SJSA1 (cell line): ENCODE measurements at regions not wholly inside any gene's neighbourhood (a gene's known extent, or its start where the extent isn't known, plus 50 kb on each side); places are given as distances from the start of the nearest gene placed in this dataset.
"Not testable (repeated sequence)": the region's sequence is repeated elsewhere in the genome, so short reads cannot be mapped to it uniquely, and the experiment has no call there.

Experiments
- DNase-seq, 2 experiments: peaks; one replicate each; pipeline ENCODE4 v3.0.0-alpha.2; 2015 to 2020; ENCODE audit warnings: low spot score in 2 of 2, low read depth in 1 of 2
- H3K27ac ChIP-seq: fragments of 250-450 bp; sonication (Bioruptor Pico); 2 replicates; pipeline ENCODE4 v1.5.1; 2020; ENCODE audit warnings: mild to moderate bottlenecking, moderate library complexity
- H3K27me3 ChIP-seq: fragments of 250-450 bp; sonication (Bioruptor Pico); replicated peaks from 2 replicates; pipeline ENCODE4 v1.5.1; 2020; ENCODE audit warnings: mild to moderate bottlenecking, moderate library complexity
- H3K36me3 ChIP-seq: fragments of 250-450 bp; sonication (Bioruptor Pico); 2 replicates; pipeline ENCODE4 v1.5.1; 2020; ENCODE audit warnings: mild to moderate bottlenecking
- H3K4me1 ChIP-seq: fragments of 250-450 bp; sonication (Bioruptor Pico); replicated peaks from 2 replicates; pipeline ENCODE4 v1.6.1; 2021; ENCODE audit warnings: mild to moderate bottlenecking
- H3K4me3 ChIP-seq: fragments of 250-450 bp; sonication (Bioruptor Pico); 2 replicates; pipeline ENCODE4 v1.5.1; 2020; ENCODE audit warnings: mild to moderate bottlenecking
- H3K9me3 ChIP-seq: fragments of 250-450 bp; sonication (Bioruptor Pico); replicated peaks from 2 replicates; pipeline ENCODE4 v1.5.1; 2020; ENCODE audit warnings: mild to moderate bottlenecking

DNA sequence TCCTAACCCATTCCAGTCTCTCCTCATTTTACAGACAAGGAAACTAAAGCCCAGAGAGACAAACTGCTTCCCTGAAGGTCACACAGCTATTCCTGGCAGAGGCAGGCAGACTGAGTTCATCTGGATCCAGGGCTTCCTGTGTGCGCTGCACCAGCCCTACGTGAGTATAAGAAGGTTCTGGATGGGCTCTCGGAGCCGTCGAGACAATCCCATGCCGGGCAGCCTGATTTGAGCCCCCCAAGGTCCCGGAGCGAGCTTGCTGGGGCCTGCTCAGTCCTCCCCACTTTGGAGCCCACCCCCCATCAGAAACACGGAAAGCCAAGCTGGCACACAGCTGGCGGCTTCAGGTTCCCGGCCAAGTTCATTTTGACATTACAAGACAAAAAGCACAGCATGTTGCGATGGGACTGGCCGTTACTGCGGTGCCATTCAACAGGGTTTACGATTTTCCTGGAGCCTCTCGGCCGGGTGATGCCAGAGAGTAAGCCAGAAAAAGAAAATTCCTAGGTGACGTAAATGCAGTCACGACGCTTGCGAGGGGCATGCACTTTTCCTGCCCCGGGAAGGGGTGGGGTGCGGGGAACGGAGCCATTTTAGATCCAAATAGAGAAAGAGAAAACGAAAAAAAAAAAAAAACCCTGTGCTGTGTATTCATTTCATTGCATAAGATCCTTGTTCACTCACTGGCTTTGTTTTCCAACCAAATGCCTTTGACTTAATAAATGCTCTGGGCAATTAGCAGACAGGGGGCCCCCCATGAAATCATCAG, 167.1 kb upstream of the FOXF1 start:
- Histone ChIP-seq H3K9me3 (no peaks in the 10 kb centered on the region), H3K36me3 (no peaks in the 10 kb centered on the region), H3K4me1 (peaks cover 50% of the 10 kb centered on the region), H3K27me3 (no peaks in the 10 kb centered on the region), H3K4me3 (no peak overlapping the region), H3K27ac (peak overlapping the region; percentile 91)
- peak; percentile 82 to 83 for DNase-seq

GRCh38 chr16:86343796-86344585, 166.3 kb upstream of the FOXF1 start:
- Histone ChIP-seq H3K4me1 (peaks cover 48% of the 10 kb centered on the region), H3K27me3 (no peaks in the 10 kb centered on the region), H3K4me3 (no peak overlapping the region), H3K36me3 (no peaks in the 10 kb centered on the region), H3K27ac (peak overlapping the region; percentile 91), H3K9me3 (no peaks in the 10 kb centered on the region)
- no peak for DNase-seq

DNA sequence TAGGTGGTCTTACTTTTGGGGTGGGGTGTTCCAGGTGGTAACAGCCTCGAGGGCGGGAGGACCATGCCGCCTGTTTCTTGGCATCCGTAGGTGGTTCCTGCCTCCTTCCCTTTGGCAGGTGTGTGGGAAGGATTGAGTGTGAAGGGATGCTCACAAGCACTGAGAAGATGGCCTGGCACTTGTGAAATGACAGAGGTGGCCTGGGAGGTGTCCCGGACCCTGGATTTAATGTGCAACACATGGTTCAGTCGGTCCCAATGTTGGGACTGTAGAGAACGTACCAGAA, 165.8 kb upstream of the FOXF1 start:
- Histone ChIP-seq H3K27ac (peak overlapping the region; percentile 91; the same call in 1 of the 2 replicates), H3K4me3 (no peak overlapping the region), H3K9me3 (no peaks in the 10 kb centered on the region), H3K27me3 (no peaks in the 10 kb centered on the region), H3K36me3 (no peaks in the 10 kb centered on the region), H3K4me1 (peaks cover 51% of the 10 kb centered on the region)
- DNase-seq, result no peak

- no peak for DNase-seq
- Histone ChIP-seq H3K27ac (no peak overlapping the region), H3K4me3 (no peak overlapping the region), H3K9me3 (no peaks in the 10 kb centered on the region), H3K27me3 (no peaks in the 10 kb centered on the region), H3K36me3 (no peaks in the 10 kb centered on the region), H3K4me1 (peaks cover 54% of the 10 kb centered on the region)
Measured at GRCh38 chr16:86344881-86345280, 165.4 kb upstream of the FOXF1 start.

- DNase-seq, result no peak
- H3K27me3 ChIP-seq, result no peaks in the 10 kb centered on the region
- H3K9me3 ChIP-seq, result no peaks in the 10 kb centered on the region
- peaks cover 52% of the 10 kb centered on the region for H3K4me1 ChIP-seq
- no peak overlapping the region for H3K4me3 ChIP-seq
- H3K27ac ChIP-seq, result no peak overlapping the region
- H3K36me3 ChIP-seq, result no peaks in the 10 kb centered on the region
Measured at GRCh38 chr16:86345516-86345915, 164.8 kb upstream of the FOXF1 start.

DNA sequence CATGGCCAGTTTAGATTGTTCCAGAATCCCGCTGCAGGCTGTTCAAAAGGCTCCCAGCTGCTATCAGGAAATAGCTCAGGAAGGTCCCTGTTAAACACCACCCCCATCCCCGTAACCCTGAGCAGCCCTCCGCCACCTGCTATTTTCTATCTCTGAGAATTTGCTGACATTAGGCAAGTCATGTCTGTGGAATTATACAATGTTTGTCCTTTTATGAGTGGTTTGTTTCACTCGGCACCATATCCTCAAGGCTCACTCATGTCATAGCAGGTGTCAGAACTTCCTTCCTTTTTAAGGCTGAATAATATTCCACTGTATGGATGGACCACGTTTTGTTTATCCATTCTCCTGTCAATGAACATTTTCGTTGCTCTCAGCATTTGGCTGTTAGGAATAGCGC, 164.3 kb upstream of the FOXF1 start:
- H3K36me3 ChIP-seq, result no peaks in the 10 kb centered on the region
- peaks cover 47% of the 10 kb centered on the region for H3K4me1 ChIP-seq
- DNase-seq, result no peak
- no peak overlapping the region for H3K27ac ChIP-seq
- H3K9me3 ChIP-seq, result no peaks in the 10 kb centered on the region
- no peaks in the 10 kb centered on the region for H3K27me3 ChIP-seq
- H3K4me3 ChIP-seq, result no peak overlapping the region

DNA sequence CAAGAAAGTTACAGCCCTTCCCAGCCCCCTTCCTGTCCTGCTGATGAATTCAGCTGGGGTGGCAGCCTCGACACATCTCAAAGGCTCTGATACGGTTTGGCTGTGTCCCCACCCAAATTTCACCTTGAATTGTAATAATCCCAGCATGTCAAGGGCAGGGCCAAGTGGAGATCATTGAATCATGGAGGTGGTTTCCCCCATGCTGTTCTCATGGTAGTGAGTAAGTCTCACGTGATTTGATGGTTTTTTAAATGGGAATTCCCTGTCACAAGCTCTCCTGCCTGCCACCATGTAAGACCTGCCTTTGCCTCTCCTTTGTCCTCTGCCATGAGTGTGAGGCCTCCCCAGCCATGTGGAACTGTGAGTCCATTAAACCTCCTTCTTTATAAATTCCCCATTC, 163.2 kb upstream of the FOXF1 start:
- Histone ChIP-seq H3K9me3 (no peaks in the 10 kb centered on the region), H3K4me3 (no peak overlapping the region), H3K27ac (no peak overlapping the region), H3K36me3 (no peaks in the 10 kb centered on the region), H3K4me1 (peaks cover 36% of the 10 kb centered on the region), H3K27me3 (no peaks in the 10 kb centered on the region)
- DNase-seq, result no peak

DNA sequence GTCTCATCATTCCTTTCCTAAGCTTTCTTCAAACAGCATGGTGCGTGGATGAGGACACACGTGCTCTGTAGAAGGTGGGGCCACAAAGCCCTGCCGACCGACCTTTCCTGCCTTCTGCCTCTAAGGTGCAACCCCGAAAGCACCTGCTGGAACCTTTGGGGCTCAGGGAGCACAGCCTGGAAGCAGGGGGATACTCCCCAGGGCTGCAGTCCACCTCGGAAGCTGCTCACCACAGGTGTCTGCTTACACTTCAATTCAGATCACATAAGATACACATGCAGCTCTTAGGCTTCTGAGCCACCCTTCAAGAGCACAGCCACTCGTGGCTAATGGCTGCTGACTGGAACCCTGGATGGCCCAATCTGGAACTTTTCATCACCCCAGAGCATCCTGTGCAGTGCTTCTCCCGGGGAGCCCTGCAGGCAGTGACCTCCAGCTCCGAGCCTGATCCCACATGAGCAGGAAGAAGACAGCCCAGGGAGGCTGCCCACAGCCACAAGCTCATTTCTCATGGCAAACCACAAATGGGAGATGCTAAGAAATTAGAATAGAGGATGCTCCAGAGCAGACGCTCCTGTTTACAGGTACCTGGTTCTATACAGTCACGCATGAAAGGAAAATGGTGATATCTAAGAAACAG, 162.3 kb upstream of the FOXF1 start:
- H3K27ac ChIP-seq, result no peak overlapping the region
- no peak for DNase-seq
- H3K27me3 ChIP-seq, result no peaks in the 10 kb centered on the region

DNA sequence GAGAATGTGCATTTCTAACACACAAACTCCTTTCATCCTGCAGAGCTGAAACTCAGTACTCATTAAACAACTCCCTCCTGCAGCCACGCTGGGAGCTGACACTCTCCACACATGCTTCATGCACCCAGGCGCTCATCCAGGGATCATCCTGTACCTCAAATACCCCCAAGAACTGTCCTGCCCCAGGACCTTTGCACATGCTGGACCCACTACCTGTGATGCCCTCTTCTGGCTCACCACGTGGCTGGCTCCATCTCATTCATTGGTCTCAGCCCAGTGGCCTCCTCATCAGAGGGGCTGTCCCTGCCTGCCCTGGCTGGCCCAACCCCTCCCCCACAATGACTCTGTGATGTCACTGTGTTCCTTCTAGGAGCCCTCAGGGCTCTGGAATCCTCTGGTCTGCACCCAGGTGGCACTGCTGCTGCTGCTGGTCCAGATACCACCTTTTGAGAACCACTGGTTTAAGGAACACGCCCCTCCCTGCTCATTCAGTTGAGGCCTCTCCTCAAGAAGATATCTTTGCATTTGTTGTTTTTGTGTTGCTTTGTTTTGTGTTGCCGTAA, 160.9 kb upstream of the FOXF1 start:
- no peaks in the 10 kb centered on the region for H3K27me3 ChIP-seq
- H3K27ac ChIP-seq, result no peak overlapping the region
- H3K9me3 ChIP-seq, result no peaks in the 10 kb centered on the region
- no peaks in the 10 kb centered on the region for H3K36me3 ChIP-seq
- H3K4me3 ChIP-seq, result no peak overlapping the region
- H3K4me1 ChIP-seq, result peaks cover 27% of the 10 kb centered on the region
- no peak for DNase-seq

More for the DNA sequence above, 162.3 kb upstream of the FOXF1 start:
- Histone ChIP-seq H3K9me3 (no peaks in the 10 kb centered on the region), H3K4me3 (no peak overlapping the region), H3K4me1 (peaks cover 27% of the 10 kb centered on the region), H3K36me3 (no peaks in the 10 kb centered on the region)

DNA sequence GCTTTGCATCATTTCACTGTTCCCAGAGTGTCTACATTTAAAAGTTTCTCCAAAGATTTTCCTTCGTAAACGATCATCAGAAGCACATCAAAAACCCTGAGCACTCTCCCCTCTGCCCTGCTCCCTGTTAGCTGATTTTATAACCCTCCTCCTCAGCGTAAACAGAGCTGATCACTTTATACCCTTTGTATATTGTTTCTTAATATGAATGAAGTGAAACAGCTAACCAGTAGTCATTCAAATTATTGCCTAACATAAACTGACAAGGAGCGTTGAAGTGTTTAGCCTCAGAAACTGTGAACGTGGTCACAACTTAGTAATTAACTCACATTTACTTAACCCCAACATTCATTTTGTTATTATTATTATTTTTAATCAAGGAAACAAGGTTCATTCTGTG, 160.0 kb upstream of the FOXF1 start:
- no peak for DNase-seq
- Histone ChIP-seq H3K27me3 (no peaks in the 10 kb centered on the region), H3K4me1 (peaks cover 34% of the 10 kb centered on the region), H3K36me3 (no peaks in the 10 kb centered on the region), H3K4me3 (no peak overlapping the region), H3K27ac (no peak overlapping the region), H3K9me3 (no peaks in the 10 kb centered on the region)

DNA sequence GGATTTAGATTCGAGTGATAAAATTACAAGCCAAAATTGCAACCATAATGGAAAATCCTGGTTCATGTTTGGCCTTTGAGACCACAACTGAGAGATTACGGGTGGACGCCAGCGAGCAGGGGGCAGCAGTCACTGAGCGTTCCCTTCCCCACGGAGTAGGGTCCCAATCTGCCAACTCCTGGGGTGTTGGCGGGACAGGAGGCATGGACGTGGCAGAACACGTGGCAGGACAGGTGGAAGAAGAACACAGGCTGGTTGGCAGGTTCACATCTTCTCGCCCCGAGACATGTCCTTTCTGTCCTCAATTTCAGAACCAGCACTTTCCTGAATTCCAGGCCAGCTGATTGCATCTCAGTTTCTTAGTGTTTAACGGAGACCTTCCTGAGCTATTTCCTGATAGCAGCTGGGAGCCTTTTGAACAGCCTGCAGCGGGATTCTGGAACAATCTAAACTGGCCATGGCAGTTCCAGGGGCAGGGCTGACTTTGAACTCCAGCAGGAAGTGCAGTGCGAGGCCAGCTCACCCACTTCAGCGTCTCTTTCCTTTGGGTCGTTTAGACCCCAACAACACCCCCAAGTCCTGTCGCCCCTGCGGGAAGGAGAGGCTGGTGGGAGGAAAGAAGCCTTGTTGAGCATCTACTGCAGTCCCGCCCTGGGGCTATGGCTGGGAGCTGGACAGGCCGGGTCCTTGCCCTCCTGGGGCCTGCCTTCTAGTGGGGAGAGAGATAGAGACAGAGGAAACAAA, 159.1 kb upstream of the FOXF1 start:
- H3K9me3 ChIP-seq, result peaks cover 5% of the 10 kb centered on the region; the same call in 1 of the 2 replicates
- no peak overlapping the region for H3K27ac ChIP-seq
- H3K36me3 ChIP-seq, result no peaks in the 10 kb centered on the region
- no peak for DNase-seq
- no peak overlapping the region for H3K4me3 ChIP-seq
- no peaks in the 10 kb centered on the region for H3K27me3 ChIP-seq
- peaks cover 43% of the 10 kb centered on the region for H3K4me1 ChIP-seq

- peaks cover 45% of the 10 kb centered on the region for H3K4me1 ChIP-seq
- DNase-seq, H3K36me3 ChIP-seq, H3K27ac ChIP-seq, H3K27me3 ChIP-seq, H3K4me3 ChIP-seq, H3K9me3 ChIP-seq: not testable (repeated sequence)
Measured at GRCh38 chr16:86351785-86352139, 158.6 kb upstream of the FOXF1 start.

DNA sequence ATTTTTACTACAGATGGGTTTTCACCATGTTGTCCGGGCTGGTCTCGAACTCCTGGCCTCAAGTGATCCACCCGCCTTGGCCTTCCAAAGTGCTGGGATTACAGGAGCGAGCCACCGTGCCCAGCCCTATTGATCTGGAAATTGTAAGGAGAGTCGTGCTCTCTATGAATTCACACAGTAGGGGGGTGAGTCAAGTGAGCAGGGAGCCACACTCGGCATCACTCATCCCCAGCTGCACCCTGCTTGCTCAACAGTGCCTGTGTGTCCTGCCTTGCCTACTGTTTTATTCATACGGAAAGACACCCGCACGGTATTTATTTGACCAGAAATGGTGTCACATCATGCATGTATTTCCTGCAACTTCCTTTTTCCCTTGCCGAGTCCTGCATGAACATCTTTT, 157.2 kb upstream of the FOXF1 start:
- DNase-seq, result no peak
- no peaks in the 10 kb centered on the region for H3K27me3 ChIP-seq
- no peaks in the 10 kb centered on the region for H3K36me3 ChIP-seq

More for the DNA sequence above, 157.2 kb upstream of the FOXF1 start:
- Histone ChIP-seq H3K27ac (no peak overlapping the region), H3K4me1 (peaks cover 45% of the 10 kb centered on the region), H3K9me3 (peaks cover 8% of the 10 kb centered on the region; the same call in 1 of the 2 replicates), H3K4me3 (no peak overlapping the region)
